GM23248 (cell line): ENCODE measurements at regions not wholly inside any gene's neighbourhood (a gene's known extent, or its start where the extent isn't known, plus 50 kb on each side); places are given as distances from the start of the nearest gene placed in this dataset.

ENCODE experiments used
- EZH2 ChIP-seq: fragments of 200-600 bp; sonication (generic); IDR thresholded peaks from 2 replicates; pipeline ENCODE4 v1.6.1; 2018; ENCODE audit warnings: antibody characterized with exemption, mild to moderate bottlenecking; ENCODE audit not compliant: insufficient read depth, poor library complexity, severe bottlenecking
- EZH2phosphoT487 ChIP-seq: fragments of 200-600 bp; sonication (generic); IDR thresholded peaks from 2 replicates; pipeline ENCODE4 v1.6.1; 2018; ENCODE audit warnings: antibody characterized with exemption, moderate library complexity, mild to moderate bottlenecking, low read depth; ENCODE audit not compliant: insufficient read depth

DNA sequence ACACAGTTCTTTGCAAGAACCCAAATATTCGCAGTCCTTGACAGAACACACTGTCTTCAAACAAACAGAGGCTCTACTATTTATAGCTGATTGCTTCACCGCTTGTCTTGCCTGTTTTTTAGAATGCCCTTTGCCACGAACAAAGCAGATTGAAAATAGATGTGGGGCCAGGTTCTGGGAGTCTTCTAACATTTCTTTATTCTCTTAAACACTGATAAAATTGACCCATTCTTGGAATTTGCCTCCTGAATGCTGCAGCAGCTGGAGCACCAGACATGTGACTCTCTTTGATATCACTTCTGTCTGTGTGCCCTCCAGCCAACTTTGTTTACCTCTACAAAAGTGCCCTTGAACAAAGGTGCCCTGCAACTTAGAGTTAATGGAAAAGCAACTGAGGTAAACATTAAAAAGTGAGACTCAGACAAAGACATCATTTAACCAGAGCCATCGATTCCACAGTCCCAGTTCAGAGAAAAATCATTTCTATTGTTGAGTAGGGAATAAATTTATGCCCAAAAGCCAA is 64.2 kb upstream of the SPP1 start:
- no peak for TF ChIP-seq EZH2phosphoT487
- no peak for TF ChIP-seq EZH2
